ENCODE measurements at regions not wholly inside any gene's neighbourhood (a gene's known extent, or its start where the extent isn't known, plus 50 kb on each side); places are given as distances from the start of the nearest gene placed in this dataset.

DNA sequence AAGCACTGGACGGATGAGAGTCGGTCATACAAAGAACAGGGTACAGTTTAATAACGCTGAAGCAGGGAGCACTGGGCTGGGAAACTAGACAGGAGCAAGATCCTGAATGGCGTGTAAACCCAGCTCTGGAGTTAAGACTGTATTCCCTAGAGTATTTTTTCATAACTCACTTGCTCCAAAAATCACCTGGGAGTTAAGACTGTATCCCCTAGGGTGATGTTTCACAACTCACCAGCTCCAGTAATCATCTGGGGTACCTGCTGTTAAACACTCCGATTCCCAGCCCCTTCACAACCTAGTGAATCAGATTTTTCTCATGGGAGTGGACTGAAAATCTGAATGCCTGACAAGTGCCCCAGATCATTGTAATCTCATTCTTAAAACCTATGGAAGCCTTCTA, 123.2 kb downstream of the MAB21L3 start:
- no peak for DNase-seq

DNA sequence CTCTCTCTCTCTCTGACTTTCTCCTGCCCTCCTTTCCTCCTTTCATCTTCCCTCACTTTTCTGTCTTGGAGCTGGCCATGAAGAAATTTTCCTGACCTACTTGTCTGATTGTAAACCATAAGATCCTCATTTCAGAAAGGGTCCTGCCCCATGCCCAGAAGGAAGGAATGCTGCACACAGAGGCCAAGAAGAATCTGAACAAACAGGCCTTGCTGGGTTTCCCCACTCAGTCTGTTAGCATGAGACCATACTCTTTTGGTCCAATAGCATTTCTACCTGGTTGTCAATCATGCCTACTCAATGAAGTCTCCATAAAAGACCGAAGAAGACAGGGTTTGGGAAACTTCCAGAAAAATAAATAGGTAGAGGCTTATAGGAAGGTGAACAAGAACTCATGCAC, 128.7 kb downstream of the MAB21L3 start:
- DNase-seq = no peak

DNA sequence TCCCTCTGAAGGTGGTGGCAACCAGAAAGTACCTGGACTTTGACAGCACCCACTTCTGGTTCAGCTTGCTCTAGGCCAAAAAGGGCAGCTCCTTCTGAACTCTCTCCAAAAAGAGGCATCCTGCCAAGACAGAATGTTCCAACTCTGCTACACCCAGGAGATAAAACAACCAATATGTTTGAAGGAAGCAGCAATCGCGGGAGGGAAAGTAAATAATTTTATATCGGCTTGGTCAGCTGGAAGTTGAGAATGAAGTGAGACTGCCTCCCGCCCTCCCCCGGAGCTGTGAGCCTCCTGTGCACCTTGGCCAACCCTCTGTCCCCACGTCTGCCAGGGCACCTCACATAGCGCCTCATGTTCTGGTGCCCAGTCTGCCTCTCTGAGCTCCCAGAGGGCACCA, 130.3 kb upstream of the ATP1A1 start:
- DNase-seq = no peak

DNA sequence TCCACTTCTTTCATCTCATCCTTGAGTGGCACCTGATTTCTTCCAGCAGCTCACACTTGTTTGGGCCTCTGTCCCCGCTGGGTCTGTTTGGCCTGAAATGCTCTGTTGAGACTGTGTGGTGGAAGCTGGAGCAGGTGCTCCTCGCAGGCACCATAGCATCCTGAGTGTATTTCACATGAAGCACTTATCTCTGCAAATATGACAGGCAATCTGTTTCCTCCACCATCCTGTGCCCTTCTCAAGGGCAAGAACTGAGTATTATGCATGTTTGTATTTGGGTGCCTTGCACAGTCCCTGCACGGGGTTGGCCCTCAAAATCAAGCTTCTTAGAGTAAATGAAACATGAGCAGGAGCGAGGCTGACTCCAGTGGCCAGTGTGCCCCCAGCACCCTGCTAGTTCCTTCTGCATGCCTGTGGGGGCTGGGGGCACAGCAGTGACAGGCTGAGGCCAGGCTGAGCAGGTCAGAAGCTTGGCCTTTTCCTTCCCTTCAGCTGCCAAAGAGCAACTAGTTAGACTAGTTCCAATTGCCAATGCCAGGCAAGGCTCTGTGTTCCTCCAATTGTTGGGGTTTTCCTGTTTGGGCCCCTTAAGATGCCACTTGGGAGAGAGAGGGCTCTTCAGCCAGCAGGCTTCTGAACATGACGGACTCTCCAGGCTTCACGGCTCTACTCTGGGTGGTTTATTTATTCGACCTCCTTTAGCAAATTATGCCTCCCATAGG, 129.6 kb upstream of the ATP1A1 start:
- no peak for DNase-seq

DNA sequence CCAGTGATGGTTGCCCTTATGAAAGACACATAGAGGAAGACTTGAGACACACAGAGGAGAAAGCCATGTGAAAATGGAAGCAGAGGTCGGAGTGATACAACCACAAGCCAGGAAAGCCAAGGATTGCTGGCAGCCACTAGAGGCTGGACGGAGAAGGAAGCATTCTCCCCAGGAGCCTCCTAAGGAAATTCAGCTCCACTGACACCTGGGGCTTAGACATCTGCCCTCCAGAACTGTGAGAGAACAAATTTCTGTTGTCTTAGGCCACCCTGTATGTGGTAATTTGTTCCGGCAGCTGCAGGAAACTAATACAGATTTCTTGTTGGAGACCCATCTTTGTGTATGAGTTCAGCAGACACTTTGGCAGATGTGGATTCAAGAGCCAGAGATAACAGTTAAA, 126.9 kb upstream of the ATP1A1 start:
- no peak for DNase-seq

DNA sequence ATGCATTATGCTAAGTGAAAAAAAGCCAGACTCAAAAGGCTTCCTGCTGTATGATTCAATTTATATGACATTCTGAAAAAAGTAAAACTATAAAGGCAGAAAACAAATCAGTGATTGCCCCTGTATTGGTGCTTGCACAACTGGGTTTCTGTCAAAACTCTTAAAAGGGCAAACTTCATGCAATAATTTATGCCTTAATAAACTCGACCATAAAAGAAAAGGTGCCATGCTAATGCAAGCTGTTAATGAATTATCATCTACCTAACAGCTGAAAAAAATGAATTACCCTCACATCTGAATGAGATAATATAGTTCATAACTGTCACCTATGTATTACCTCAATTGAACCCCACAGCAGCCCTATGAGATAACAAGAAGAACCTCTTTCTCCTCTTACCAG, 120.8 kb upstream of the ATP1A1 start:
- DNase-seq = no peak

DNA sequence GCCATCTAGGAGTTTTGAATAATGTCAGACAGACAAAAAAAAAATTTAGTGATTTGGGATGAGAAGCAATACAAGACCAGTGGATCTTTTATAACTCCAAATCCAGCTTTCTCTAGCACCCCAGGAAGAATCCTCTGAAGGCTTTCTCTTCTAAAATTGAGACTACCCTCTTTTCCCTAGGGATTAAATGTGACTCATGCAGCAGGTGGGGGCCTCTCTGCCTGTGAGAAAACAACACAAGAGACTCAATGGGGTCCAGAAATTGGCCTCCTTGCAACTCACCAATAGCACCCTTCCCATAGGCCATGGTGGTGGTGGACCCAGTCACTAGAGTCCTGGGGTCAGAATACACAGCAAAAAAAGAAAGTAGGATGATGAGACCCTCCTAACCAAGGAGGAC, 120.3 kb upstream of the ATP1A1 start:
- no peak for DNase-seq

DNA sequence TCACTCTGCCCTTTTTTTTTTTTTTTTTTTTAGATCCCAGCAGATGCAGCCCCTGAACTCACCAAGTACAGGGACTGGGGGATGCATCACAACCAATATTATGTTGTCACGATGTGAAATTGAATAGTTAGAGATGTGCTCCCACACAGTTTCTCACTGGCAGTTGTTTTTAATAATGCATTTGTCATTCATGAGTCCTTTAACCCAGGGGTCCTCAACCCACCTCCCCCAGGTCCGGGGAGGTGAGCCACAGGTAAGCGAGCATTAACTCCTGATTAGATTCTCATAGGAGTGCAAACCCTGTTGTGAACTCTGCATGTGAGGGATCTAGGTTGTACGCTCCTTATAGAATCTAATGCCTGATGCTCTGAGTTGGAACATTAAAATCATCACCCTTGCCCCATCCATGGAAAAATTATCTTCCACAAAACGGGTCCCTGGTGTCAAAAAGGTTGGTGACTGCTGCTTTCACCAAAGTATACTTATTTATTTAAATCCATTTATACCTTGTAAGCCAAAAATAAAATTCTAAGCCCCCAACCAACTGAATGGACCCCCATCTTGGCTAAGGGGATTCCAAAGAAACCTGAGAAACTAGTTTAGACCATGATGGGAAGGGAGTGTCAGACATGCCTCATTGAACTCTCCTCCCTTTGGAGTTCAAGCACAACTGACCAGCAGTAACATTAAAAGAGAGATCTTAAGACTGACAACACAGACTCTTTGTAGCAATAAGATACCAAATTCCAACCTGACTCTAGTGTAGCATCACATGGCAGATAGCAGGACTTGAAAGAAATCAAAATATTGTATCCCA, 119.3 kb upstream of the ATP1A1 start:
- no peak for DNase-seq

DNA sequence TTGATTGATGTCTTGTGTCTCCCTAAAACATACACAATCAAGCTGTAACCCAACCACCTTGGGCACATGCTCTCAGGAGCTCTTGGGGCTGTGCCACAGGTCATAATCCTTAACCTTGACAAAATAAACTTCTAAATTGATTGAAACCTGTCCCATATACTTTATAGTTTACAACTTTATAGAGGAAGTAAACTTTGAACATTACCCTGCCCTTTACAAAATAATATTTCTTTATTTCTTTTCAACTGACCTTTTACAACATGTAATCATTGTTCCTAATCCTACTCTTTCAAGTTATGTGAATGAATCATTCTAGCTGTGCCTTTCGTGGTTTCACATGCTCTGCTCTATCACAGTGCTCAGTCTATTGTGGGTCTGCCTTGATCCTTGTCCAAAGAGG, 118.3 kb upstream of the ATP1A1 start:
- no peak for DNase-seq

DNA sequence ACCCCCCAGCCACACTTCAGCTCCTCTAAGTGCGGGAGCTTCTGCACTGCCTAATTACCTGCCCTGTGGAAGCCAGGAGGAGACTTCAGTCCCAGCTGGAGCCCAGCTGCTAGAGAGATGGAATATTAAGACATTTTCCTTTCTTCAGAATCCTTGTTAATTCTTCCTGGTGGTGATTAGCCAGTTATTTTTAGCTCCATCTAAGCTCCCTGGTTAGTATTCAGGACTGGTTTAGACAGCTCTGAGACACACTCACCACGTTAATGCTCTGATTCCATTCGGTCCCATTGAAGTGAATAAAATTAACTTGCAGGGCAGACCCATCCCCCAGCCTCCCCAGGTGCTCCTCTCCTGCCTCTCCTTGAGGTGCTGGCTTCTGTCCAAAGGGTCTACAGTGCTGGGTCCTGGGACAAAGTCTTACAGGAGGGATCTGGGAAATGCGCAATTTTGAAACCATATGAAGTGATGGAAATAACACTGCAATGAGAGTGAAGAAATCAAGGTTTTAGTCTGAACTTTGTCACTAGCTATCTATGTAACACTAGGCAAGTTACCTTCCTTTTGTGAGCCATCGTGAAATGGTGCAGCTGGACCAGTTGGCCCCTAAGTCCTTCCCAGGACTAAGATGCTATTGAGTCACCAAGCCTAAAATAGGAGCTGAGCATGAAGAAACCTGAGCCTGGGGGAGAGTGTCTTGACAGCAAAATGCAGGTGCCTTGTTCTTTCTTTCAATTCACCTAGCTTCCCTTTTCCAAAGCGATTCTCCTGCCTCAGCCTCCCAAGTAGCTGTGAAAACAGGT, 117.4 kb upstream of the ATP1A1 start:
- DNase-seq = no peak

DNA sequence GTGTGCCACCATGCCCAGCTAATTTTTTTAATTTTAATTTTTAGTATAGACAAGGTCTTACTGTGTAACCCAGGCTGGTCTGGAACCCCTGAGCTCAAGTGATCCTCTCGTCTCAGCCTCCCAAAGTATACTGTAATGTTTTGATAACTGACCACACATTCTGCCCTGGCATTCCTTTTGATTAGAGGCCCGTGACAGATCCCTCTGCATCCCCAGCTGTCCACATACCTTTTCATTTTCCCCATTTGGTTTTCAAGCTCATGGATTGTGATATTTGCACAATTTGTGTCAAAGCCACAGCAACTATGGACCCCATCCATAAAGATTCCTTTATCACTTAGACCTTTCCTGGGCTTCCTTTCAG, 116.8 kb upstream of the ATP1A1 start:
- no peak for DNase-seq

DNA sequence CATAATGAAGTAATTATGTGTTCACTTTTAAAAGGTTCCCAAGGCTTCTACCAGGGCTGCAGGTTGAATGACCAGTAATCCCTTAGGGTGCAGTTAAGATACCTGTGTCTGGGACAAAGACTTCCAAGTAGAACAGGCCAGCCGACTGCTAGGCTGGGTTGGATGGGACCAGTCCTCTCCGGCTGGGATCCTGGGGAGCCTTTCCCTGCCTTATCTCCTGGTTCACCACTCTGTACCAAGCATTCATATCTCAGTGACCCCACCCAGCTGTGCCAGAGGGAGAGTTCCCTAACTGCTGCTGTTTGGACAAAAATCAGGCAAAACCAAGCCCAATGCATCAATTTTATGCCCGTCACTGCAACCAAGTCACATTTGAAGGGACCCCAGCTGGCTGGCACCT, 116.2 kb upstream of the ATP1A1 start:
- no peak for DNase-seq

DNA sequence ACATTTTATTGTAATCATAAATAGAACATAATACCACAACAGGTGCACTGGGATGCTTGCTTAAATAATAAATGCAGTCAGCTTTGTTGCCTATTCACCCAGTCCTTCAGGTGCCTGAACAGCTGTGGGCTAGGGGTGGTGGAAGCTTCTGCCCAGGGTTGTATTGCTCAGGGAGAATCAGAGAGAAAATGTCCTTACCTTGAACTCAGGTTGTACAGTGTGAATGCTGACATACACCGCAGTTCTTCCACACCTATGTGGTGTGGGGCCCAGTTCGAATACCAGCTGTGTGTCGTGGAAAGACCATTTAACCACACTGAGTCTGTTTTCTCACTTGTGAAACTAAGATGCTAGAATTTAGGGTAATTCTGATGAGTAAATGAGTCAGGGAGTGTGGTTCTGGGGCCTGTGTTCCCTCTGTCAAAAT, 115.7 kb upstream of the ATP1A1 start:
- no peak for DNase-seq

DNA sequence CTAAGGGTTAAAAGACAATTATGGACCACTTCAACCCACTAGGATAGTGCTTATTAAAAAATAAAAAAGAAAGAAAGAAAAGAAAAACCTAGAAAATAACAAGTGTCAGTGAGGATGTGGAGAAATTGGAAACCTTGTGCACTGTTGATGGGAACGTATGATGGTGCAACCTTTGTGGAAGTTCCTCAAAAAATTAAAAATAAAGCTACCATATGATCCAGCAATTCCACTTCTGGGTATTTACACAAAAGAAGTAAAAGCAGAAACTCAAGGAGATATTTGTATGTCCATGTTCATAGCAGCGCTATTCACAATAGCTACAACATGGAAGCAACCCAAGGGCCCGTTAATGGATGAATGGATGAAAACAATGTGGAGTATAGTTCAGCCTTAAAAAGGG, 115.2 kb upstream of the ATP1A1 start:
- DNase-seq = no peak

DNA sequence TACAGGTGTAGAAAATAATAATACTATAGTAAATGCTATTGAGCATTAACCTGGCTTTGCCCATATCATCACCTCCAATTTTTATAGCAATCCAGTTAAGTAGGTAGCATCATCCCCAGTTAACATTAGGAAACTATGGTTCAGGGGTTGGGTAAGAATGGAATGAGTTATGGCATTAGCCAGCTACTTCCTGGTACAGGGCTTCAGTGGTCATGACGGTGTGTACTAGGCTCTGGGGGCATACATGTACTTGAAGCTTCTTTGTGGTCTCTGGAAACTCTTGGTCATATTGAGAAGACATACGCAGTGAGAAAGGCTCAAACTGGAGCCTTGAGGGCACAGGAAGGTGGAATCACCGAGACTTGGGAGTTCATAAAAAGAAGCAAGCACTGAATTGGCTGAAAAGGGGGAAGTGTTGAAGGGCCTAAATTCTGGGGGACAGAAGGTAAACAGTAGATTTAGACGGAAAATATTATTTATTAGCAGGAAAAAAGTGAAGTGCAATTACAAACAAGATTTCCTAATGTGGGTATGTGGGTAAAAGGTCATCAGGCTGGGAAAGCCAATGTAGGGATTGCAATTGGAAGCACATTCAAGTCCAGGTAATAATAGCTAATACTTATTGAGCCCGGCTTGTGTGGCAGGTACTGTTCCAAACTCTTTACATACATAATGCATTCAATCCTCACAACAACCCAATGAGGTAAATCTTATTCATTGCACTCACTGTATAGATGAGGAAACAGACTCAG, 114.2 kb upstream of the ATP1A1 start:
- no peak for DNase-seq

DNA sequence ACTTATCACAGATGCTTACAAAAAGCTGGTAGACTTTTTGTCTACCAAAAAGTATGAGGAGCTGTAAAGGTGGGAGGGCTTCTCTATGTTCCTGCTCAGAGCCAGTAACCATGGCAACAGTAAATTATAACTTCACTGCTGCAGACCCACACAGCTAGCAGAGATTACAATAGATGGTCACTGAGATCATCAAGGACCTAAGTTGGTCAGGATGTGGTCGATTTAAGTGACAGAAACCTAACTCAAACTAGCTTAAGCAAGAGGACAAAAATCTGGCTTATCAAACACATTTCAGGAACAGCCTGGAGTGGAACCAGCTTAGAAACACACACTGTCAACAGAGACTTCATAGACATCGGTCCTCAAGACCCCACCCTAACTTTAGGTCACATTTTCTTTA, 113.4 kb upstream of the ATP1A1 start:
- no peak for DNase-seq

DNA sequence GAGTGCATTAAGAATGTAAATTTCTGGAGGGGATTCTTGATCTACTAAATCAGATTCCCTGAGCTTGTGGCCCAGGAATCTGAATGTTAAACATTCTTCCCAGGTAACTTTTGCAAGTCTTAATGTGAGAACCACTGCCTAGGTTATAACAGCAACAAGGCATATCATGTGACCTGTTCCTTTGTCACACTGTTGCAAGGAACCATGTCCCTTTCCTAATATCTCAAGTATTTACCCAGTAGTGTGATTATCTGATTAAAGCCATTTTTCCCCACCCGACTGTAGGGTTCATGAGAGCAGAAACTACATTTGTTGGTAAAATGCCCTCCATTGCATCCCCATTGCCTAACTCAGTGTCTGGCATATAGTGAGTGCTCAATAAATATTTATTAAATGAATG, 112.9 kb upstream of the ATP1A1 start:
- no peak for DNase-seq

DNA sequence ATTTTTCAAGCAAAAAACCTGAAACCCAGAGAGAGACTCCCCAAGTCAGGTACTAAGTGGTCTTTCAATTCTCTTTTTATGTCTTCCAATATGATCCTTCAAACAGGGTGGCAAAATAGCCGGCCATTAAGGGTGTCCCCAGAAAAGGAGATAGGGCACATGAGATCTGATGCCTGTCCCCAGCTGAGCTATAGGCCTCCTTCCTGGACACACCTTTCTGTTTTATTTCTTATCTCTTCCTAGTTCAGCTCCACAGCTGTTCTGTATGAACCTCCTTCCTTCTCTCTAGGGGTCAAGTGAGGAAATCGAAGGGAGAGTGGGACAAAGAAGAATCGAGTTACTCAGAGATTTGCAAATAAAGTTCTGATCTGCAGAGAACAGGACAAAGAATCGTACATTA, 112.4 kb upstream of the ATP1A1 start:
- DNase-seq = no peak

DNA sequence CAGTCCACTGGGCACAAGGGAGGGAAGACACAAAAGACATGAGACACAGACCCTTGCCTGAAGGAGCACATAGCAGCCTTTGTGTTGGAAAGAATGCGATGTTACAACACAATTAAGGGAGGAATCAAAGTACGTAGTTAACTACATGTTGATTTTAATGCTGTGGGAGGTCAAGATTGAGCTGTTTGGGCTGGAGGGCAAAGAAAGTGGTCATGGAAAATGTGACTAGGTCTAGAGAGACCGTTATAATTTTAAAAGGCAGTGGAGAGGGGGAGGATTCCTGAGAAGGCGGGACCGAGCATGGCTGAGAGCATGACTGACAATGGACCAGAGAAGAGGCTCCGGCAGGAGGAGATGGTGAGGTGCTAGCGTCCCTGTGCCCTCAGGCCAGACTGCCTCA, 111.8 kb upstream of the ATP1A1 start:
- no peak for DNase-seq

DNA sequence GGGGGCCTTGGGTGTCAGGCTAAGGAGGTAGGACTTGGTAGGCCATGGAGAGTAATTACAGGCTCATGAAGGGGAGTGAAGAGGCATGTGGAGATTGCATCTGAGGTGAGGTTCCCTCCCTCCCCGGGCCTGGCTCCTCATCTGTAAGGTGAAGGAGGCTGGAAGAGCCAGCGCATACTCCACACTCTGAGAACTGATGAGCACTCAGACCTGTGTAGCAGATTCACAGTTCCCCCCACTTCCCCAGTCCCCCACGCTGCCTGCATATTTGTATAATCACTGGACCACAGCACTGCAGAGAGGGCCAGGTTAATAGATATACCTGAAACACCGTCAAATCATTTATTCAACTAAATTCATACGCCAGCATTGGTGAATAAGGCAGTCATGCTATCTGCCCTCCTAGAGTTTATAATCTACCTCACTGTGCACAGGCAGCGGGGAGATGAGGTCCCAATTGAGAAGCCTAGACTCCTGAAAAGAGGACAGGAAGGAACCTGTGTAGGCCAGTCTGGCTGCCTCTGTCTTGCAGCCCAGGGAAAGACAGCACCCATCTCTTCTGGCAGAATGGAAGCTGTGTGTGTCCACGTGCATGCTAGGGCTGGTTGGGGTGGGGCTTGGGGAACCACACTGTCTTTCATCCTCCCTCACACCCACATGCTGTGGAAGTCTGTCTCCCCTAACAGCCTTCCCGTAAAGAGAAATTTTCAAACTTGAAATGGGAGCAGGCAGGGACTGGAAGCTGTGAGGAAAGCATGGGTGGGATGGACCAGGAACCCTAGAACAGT, 110.6 kb upstream of the ATP1A1 start:
- no peak for DNase-seq

DNA sequence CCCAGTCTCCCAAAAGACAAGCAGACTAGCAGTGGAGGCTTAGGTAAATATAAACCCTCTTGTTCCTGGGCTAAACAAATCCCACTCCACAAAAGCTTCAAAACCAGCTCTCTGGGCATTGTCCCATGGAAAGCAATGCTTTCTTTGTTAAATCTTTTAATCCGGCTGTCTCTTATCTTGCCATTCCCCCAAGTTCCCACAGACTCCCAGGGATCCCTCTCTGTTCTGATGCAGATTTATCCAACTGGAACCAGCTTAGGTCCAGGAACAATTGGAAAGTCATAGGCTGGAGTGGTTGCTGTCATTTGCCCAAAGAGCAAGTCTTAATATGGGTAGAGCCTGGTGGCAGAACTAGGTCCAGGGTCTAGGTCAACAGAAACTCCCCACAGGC, 110.1 kb upstream of the ATP1A1 start:
- no peak for DNase-seq

Measured in right forelimb (tissue), 1 donor.